GM23248 (cell line): ENCODE measurements at regions not wholly inside any gene's neighbourhood (a gene's known extent, or its start where the extent isn't known, plus 50 kb on each side); places are given as distances from the start of the nearest gene placed in this dataset.

ENCODE experiments used
- EZH2 ChIP-seq: fragments of 200-600 bp; sonication (generic); IDR thresholded peaks from 2 replicates; pipeline ENCODE4 v1.6.1; 2018; ENCODE audit warnings: antibody characterized with exemption, mild to moderate bottlenecking; ENCODE audit not compliant: insufficient read depth, poor library complexity, severe bottlenecking
- EZH2phosphoT487 ChIP-seq: fragments of 200-600 bp; sonication (generic); IDR thresholded peaks from 2 replicates; pipeline ENCODE4 v1.6.1; 2018; ENCODE audit warnings: antibody characterized with exemption, moderate library complexity, mild to moderate bottlenecking, low read depth; ENCODE audit not compliant: insufficient read depth

DNA sequence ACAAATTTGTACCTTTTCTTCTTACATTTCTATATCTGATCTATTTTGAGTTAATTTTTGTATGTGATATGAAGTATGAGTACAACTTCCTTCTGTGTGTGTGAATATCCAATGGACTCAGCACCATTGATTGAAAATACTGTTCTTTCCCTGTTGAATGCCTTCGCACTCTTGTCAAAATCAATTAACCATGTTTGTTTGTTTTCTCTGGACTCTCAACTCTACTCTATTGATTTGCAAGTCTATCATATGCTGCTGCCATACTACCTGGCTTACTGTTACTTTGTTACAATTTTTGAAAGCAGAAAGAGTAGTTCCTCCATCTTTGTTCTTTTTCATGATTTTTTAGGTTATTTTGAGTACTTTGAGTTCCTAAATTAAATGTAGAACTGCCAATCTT lies 1437.4 kb upstream of the SPRY2 start:
- TF ChIP-seq EZH2phosphoT487 (no peak), EZH2 (no peak)
